ENCODE measurements at regions not wholly inside any gene's neighbourhood (a gene's known extent, or its start where the extent isn't known, plus 50 kb on each side); places are given as distances from the start of the nearest gene placed in this dataset.

- no peak for ATAC-seq (ENCODE audit: insufficient read depth, low read depth)
- TF ChIP-seq CTCF (IDR thresholded peaks at IDR 0.05; ENCODE audit: borderline replicate concordance, extremely low read depth, low read length, poor library complexity, severe bottlenecking) (no peak), EZH2 (IDR thresholded peaks at IDR 0.05; ENCODE audit: borderline replicate concordance, low read depth, low read length, severe bottlenecking) (no peak)
- no peak overlapping the region for H3K4me3 ChIP-seq (ENCODE audit: low read depth in 1 of 2, low read length in 2 of 2)
These were observed 1610.8 kb downstream of the SUCLG1 start for GRCh38 chr2:82848285-82848684.

GRCh38 chr2:82839036-82839435 is 1620.0 kb downstream of the SUCLG1 start:
- ATAC-seq (ENCODE audit: insufficient read depth, low read depth), result no peak
- Histone ChIP-seq H3K79me2 (ENCODE audit: insufficient read depth, low read length) (no peaks in the 10 kb centered on the region), H3K4me3 (ENCODE audit: low read depth in 1 of 2, low read length in 2 of 2) (no peak overlapping the region), H3K9me3 (ENCODE audit: insufficient read depth, low read length, severe bottlenecking) (no peaks in the 10 kb centered on the region), H3K4me1 (ENCODE audit: insufficient read depth, low read length) (no peaks in the 10 kb centered on the region), H3K4me2 (ENCODE audit: insufficient read depth, low read length) (no peak overlapping the region), H3K36me3 (ENCODE audit: insufficient read depth, low read length) (no peaks in the 10 kb centered on the region), H3K9ac (ENCODE audit: low read depth, low read length) (no peak overlapping the region), H4K20me1 (ENCODE audit: insufficient read depth, low read length) (no peaks in the 10 kb centered on the region), H3K27me3 (ENCODE audit: insufficient read depth, low read length, poor library complexity) (no peaks in the 10 kb centered on the region), H2AFZ (ENCODE audit: low read depth, low read length) (no peak overlapping the region), H3K27ac (ENCODE audit: low read length) (no peak overlapping the region)
- no peak for DNase-seq
- TF ChIP-seq CTCF (IDR thresholded peaks at IDR 0.05; ENCODE audit: borderline replicate concordance, extremely low read depth, low read length, poor library complexity, severe bottlenecking) (no peak), EZH2 (IDR thresholded peaks at IDR 0.05; ENCODE audit: borderline replicate concordance, low read depth, low read length, severe bottlenecking) (no peak)

More at GRCh38 chr2:82848285-82848684, 1610.8 kb downstream of the SUCLG1 start:
- Histone ChIP-seq H4K20me1 (ENCODE audit: insufficient read depth, low read length) (no peaks in the 10 kb centered on the region), H3K27me3 (ENCODE audit: insufficient read depth, low read length, poor library complexity) (no peaks in the 10 kb centered on the region), H3K36me3 (ENCODE audit: insufficient read depth, low read length) (no peaks in the 10 kb centered on the region), H3K9me3 (ENCODE audit: insufficient read depth, low read length, severe bottlenecking) (no peaks in the 10 kb centered on the region), H3K9ac (ENCODE audit: low read depth, low read length) (no peak overlapping the region), H2AFZ (ENCODE audit: low read depth, low read length) (no peak overlapping the region), H3K4me1 (ENCODE audit: insufficient read depth, low read length) (peaks cover 11% of the 10 kb centered on the region), H3K79me2 (ENCODE audit: insufficient read depth, low read length) (no peaks in the 10 kb centered on the region), H3K4me2 (ENCODE audit: insufficient read depth, low read length) (no peak overlapping the region), H3K27ac (ENCODE audit: low read length) (no peak overlapping the region)
- no peak for DNase-seq

- H3K27ac ChIP-seq (ENCODE audit: low read length), result no peak overlapping the region
- H3K9ac ChIP-seq (ENCODE audit: low read depth, low read length), result no peak overlapping the region
- ATAC-seq (ENCODE audit: insufficient read depth, low read depth), result no peak
- no peaks in the 10 kb centered on the region for H4K20me1 ChIP-seq (ENCODE audit: insufficient read depth, low read length)
- H2AFZ ChIP-seq (ENCODE audit: low read depth, low read length), result no peak overlapping the region
- no peaks in the 10 kb centered on the region for H3K27me3 ChIP-seq (ENCODE audit: insufficient read depth, low read length, poor library complexity)
- H3K4me2 ChIP-seq (ENCODE audit: insufficient read depth, low read length), result no peak overlapping the region
- H3K4me3 ChIP-seq (ENCODE audit: low read depth in 1 of 2, low read length in 2 of 2), result no peak overlapping the region
- H3K36me3 ChIP-seq (ENCODE audit: insufficient read depth, low read length), result no peaks in the 10 kb centered on the region
- DNase-seq, result no peak
- H3K9me3 ChIP-seq (ENCODE audit: insufficient read depth, low read length, severe bottlenecking), result no peaks in the 10 kb centered on the region
- no peak for TF ChIP-seq EZH2 (IDR thresholded peaks at IDR 0.05; ENCODE audit: borderline replicate concordance, low read depth, low read length, severe bottlenecking)
- TF ChIP-seq CTCF (IDR thresholded peaks at IDR 0.05; ENCODE audit: borderline replicate concordance, extremely low read depth, low read length, poor library complexity, severe bottlenecking), result no peak
- H3K4me1 ChIP-seq (ENCODE audit: insufficient read depth, low read length), result no peaks in the 10 kb centered on the region
- H3K79me2 ChIP-seq (ENCODE audit: insufficient read depth, low read length), result no peaks in the 10 kb centered on the region
These were observed 1621.3 kb downstream of the SUCLG1 start for GRCh38 chr2:82837588-82838304.
